Iris pigment epithelial cell (primary cell): ENCODE measurements at regions not wholly inside any gene's neighbourhood (a gene's known extent, or its start where the extent isn't known, plus 50 kb on each side); places are given as distances from the start of the nearest gene placed in this dataset.
"Not testable (repeated sequence)": the region's sequence is repeated elsewhere in the genome, so short reads cannot be mapped to it uniquely, and the experiment has no call there.

ENCODE experiments used
- DNase-seq: peaks from one replicate; pipeline ENCODE4 v3.0.0-alpha.2; 2011; ENCODE audit warnings: low read depth

DNA sequence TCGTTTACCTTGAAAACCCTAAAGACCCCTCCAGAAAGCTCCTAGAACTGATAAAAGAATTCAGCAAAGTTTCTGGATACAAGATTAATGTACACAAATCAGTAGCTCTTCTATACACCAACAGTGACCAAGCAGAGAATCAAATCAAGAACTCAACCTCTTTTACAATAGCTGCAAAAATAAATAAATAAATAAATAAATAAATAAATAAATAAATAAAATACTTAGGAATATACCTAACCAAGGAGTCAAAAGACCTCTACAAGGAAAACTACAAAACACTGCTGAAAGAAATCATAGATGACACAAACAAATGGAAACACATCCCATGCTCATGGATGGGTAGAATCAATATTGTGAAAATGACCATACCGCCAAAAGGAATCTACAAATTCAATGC lies 186.8 kb upstream of the EOLA2 start:
- not testable (repeated sequence) for DNase-seq

DNA sequence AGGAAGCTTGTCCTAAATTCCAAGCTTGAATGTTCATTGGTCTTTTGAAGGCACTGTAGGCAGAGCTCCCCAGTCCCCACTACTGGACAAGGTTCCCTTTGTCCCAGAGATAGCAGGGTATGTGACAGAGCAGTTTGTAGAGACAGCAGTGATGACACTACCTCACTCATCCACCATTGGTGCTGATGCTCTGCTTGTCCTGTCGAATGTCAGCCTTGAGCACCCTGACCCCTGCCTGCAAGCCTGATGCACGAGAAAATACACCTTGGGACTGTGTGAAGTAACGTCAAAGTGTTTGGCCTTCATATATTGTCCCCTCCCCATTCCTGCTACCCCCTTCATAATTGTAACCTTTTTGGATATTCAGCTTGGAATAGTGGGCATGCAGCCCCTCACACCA lies 188.9 kb upstream of the EOLA2 start:
- no peak for DNase-seq

DNA sequence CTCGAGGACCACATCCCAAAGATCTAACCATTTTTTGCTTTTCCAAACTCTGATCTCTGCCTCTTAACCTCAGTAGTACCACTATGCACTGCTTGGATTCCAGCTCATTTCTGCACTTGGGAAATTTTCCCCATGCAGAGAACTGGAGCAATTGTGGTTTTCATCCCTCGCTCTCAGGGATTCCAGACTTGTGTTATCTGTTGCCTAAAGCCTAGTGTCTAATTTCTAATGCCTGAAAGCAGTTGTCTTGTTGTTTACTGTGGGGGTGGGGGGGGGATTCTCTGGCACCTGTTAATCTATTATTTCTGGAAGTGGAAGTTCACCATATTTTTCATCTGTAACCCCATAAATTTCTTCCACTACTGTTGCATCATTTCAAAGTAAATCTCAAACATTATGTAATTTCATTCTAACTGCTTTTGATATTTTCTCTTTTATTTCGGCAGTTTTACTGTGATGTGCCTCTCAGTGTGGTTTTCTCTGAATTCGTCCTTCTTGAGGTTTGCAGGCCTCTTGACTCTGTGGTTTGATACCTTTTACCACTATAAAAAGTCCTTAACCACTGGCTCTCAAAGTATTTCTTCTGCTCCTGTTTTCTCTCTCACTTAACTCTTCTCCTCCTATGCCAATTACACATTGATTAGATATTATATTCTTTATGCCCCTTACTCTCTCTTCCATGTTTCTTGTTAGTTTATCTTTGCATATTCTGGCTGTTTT lies 205.6 kb upstream of the EOLA2 start:
- no peak for DNase-seq

DNA sequence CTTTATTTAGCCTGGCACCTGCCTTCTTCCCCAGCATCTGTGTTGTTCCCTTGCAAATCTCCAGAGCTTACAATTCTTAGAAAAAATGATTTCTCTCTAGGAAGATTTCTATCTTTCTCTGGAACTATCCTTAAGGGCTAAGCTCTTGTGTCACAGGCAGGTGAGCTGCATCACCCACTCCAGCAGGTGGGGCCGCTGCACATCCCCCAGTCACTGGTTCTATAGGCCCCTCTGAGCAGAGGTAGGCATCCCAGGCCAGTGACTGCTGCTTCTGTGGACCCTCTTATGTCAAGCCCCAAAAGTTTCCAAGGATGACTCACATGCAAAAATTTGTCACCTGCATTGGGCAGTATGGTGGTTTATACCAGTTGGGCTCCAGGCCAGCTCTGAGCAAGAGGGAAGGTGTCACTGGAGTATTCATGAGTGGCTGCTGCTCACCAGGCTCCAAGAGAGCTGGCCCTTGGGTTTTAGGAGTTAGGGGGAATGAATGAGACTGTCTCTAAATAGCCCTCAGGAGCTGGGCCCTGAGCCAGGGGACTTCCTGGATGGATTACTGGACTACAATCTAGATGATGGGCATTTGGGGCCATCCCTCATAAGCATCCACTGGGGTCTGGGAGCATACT lies 208.1 kb upstream of the EOLA2 start:
- no peak for DNase-seq

DNA sequence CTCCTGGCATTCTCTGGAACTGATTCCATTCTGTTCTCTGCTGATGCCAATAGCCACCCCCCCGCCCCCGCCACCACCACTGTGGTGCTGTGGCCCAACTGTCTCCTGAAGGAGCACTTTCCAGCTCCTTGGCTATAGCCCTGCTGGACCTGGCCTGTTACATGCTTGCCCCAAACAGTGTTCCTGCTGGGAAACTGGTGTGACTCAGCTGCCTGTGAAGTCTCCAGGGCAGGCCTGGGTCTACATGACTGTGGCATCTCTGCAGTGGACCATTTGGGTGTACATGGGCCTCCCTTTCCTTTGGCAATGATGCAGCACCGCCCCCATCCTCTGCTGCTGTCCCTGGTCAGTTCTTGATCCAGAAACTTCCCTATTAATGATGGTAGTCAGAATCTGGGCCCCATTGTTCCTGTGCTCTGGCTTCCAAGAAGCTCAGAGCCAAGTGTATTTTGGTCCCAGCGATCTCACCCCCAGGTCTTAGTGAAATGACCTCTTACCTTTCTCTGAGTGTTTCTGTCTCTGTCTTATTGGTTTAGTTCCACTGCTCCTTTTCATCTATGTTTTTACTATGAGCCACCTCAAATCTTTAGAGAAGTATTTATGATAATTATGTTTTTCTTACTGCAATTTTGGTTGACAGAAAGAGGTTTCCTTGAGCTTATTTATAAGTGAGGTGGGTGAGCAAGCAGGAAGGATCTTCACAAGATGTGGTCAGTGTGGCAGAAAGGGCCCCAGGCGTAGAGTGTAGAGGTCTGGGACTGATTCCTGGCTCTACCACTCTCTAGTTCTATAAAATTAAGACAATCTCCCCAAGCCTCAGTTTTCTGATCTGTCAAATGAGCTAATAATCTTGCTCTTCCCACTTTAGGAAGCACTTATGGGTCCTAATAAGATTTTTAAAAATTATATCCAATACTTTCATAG lies 210.7 kb upstream of the EOLA2 start:
- DNase-seq: no peak

DNA sequence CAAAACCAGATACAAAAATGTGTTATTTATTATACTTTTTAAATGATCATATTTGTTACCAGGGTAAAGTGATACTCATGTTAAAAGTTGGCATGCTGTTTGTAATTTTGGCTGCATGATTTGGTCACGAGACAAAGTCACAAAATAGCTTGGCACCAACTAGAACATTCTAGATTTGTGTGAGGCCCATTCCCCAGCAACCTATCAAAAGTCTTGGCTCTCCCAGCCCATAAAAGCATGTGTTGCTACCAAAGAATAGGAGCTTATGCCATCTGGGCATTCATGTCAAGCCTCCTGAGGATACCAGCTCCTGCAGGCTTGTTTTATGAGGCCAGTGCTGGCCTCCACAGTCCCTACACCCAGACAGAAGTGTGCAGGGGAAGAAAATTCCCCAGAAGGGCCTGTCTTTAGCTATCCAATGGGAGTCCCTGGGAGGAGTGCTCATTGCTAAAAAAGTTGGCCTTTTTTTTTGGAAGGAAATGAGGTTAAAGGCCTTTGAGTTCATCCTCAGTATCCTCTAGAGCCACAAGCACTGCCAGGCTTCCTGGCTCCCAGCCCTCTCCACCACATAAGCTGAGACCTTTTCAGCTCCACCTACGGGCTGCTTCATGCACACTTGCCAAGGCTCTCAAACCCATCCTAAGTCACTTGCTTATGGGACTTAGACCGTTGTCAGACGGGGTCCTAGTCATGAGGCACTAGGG lies 211.9 kb upstream of the EOLA2 start:
- DNase-seq: no peak

DNA sequence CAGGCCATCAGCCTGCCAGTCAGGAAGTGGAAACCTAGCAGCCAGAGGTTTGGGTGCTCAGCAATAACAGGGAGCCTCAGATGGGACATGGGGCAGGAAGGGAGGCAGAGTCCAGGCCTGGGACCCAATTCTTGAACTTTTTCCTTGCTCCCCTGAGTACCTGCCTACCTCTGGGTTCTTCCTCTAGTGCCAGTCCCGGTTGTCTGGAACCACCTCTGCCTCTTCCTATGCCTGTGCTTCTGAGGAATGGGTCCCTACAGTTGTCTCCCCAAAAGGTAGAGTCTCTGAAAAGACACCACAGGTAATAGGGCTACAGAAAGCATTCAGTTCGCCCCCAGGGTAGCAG lies 212.4 kb upstream of the MAMLD1 start:
- no peak for DNase-seq

DNA sequence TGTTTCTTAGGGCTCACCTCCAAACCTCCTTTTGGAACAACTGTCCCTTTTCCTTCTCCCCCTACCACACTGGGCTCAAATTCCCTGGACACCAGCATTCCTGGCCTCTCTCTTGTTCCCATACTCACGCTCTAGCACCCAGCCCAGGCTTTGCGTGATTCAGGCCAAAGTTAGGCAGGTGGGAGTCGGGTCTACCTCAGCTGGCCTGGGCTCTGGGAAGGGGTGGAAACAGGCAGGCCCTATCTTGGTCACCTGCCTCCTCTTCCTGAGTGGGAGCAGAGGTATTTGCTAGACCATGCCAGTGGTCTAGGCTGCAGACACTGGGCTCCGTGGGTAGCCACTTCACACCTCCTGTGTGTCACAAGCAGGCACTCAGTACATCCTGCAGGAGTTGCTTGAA lies 211.1 kb upstream of the MAMLD1 start:
- no peak for DNase-seq

DNA sequence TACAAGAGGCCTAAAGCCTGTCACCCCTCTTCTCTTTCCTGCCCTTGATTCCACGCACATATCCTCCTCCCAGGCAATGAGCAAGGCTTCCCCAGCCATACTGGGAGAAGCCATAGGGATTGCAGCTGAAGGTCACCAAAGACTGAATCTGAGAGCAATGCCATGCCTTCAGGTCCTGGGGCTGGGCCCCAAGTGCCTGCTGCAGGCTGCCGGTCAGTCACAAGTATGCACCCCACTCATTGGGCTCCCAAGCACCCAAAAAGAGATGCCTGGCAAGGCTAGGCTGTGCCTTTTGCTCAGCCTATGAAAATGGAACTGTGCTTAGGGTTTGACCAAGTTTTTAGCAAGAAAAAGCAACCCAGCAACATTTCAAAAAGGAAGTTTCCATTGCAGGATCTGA lies 210.6 kb upstream of the MAMLD1 start:
- DNase-seq: no peak

DNA sequence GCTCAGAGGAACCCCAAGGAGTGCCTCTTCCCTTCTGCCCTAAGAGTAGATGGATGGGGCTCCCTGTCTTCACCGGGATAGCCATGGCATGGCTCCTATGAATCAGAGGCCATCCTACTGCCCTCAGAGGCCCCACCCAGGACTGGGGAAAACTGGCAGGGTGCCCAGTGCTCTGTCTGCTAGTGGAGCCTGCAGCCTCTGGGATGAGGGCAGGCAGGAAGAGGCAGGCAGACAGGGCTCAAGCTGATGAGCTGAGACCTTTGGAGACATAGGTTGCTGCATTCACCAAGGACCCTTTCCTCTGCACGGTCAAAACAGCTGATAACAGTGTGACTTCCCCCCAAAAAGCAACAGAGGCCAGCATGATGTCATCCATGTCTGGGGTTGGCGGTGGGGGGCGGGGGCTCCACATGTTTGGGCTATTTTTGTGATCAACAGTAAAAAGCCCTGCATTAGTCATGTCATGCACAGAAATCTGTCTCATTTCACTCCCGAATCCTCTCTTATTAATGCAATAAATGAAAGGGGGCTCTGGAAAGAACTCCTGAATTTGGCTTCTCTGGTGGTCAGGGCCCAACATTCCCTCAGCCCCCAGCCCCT lies 207.6 kb upstream of the MAMLD1 start:
- DNase-seq: peak; percentile 25

DNA sequence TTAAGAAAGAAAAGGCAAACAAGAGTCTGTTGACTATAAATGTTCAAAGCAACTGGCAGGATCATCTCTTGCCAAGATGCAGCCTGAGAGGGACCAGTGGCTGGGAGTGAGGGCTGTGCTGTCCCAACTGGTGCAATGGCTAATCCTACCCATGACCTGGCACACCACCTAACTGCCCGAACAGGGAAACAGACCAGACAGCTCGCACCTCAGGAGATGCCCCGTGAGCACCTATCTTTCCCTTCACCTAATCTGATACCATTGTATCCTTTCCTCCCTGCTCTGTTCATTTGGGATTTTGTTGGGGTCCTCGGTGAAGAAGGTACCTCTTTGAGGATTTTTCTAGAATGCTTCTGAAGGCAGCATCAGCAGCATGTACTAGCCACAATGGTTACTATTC lies 206.5 kb upstream of the MAMLD1 start:
- DNase-seq: no peak

DNA sequence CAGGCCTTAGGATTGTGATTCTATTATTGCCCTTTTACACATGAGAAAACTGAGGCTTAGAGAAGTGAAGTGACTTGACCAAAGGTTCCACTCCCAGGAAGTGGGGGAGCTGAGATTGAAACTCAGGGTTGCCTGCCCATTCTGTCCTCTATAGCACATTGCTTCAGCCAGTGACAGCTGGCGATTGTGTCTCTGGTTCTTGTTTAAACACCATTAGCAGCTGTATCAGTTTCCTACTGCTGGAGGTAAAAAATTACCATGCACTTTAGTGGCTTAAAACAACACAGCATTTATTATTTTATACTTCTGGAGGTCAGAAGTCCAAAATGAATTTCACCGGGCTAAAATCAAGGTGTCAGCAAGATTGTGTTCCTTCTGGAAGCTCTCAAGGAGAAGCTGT lies 205.8 kb upstream of the MAMLD1 start:
- DNase-seq: no peak

DNA sequence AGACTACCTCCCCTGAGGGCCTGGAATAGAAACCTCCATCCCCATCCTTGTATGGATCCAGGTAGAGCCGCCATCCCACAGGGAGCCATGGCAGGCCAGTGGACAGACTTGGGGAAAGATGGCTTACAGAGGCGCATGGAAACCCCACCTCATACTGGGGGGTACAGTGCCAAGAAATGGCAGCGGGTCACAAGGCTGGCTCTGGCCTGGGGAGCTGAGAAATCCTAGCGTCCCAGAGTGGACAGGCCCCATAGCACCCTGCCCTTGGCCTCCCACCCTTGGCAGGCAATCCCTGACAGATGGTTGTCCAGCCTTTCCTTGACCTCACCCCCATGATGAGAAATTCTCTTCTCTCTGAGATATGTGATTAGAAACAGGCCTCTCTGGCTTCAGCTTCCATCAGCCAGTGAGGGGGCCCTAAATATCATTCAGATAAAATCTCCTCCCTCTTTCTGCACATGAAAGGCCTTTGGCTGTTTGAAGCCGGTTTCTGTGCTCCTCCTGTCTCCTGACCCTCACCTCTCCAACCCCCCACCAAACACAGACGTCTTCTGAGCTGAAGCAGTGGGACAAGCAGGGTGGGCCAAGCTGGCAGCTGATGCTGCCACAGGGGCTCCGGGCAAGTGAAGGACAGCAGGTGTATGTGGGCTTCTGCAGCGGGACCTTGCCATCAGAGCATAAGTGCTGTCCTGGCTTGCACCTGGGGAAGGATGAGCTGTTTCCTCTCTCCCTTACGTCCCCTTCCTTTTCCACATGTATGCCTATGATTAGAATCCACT lies 204.4 kb upstream of the MAMLD1 start:
- DNase-seq: no peak

DNA sequence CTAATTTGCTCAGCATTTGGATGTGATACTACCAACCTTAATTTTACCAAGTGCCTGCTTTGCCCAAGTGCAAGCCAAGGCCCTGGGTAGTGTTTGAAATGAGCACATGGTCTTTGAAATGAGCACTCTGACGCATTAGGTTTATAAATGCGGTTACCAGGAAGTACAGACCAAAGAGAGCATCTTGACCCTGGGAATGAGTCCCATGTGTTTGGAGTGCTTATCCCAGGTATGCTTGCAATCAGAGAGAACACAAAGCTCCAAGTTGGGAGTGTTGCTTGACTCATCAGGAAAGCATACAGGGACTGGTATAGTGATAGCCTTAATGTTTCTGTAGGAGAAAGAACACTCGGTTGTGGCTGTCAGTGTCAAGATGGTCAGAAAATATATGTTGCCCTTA lies 203.6 kb upstream of the MAMLD1 start:
- DNase-seq: no peak

DNA sequence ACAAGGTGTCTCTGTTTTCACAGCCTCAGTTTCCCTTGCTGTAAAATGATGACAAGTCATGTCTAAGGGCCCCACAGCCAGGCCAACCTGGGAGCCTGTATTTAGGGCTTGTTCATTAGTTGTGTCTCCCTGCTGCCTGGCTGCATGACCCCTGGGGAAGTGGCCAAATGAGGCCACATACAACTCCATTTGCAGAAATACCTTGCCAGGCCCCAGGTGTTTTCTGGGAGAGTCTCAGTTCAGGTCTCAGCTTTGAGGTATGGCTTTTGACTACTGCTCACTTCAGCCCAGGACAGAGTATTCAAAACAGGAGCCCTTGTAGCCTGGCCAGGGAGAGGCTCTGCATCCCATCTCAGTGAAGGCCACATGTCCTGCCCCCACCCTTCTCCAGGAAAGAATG lies 202.5 kb upstream of the MAMLD1 start:
- no peak for DNase-seq

DNA sequence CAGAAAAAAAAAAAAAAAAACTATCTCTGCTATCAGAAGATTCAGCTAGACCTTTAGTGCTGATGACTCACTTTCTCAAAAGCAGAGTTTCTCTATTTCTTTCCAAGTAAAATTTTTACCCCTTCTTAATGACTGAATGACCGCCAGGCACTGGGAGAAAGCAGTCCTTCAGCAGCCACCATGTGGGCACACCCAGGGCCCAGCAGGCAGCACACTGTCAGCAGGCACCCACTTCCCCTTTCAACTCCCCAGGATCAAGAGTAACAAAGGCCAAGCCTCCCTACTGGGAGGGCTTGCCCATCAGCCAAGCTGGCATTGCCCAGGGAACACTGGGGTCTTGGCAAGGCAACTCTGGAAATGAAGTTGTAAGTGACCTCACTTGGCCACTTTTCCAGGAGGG lies 201.9 kb upstream of the MAMLD1 start:
- no peak for DNase-seq

DNA sequence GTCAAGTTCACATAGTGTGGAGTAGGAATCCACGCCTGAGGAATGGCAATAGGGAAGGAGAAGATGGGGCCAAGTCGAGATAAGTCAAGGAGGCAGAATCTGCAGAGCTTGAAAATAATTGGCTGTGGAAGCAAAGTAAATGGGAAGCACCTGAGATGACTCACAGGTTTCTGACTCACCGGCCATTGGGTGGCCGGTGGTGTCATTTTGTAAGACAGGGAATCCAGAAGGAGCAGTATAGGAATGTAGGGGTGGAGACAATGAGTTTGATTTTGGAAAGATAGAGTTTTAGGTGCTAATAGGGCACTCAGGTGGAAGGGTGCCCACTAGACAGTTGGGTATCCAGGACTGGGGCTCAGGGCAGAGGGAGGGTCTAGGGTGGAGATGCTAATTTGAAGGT lies 201.0 kb upstream of the MAMLD1 start:
- peak; percentile 12 for DNase-seq

DNA sequence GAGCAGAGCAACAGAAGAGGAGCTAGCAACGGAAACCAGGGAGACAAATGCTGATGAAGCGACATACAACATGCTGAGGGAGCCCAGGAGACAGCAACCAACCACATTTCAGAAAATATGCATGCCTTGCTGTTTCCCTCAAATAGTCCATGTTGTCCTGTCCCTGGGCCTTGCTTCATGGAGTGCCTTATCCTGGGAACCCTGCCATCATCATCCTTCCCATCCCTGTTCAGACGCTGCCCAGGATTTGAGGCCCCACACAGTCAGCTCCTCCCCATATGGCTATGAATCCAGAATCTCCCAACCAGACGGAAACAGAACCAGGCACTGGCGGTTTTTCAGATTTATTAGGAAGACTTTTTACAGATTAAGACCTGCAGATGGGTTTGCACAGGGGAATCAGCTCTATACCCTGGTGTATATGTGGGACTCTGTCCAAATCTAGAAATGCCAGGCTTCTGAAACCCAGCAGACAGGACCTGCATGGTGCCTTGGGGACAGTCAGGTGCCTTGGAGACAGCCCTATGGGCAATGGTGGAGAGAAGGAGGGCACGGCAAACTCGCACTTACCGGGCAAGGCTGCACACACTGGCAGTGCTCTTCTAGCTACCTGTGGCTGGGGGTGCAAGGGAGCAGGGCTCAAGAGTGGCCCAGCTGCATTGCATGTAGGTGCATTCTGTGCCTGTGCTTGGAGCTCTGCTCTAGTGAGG lies 199.7 kb upstream of the MAMLD1 start:
- no peak for DNase-seq

DNA sequence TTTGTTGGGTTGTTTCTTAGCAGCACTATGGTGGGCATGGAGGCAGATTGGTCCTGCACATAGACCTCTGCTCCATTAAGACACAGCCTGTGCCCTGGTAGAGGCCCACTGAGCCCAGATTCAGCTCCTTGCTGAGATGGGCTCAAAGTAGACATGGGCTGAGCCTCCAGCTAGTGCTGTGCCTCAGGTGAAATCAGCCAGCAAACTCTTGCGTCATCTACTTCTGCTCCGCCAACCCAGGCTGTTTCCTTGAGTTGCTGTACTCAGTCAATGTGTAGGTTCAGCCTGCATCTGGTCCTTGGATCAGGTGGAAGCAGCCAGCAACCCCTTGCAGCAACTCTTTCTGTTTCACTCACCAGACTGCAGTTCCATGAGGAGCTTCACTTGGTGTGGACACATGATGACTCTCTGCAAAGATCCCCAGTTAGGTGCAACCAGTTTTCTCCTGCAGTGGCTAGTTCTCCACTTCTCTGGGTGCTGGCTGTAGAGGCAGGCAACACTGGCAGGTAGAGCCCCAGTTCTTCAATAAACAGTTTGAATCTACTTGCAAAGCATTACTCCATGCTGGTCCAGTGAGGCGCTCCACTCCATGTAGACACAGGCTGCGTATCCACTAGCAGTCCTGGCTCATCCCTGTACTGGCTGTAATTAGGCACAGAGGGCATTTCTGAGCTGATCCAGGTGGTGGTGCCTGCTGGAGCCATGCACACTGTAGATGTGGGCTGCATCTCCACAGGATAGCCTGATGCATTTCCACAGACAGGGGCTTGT lies 199.0 kb upstream of the MAMLD1 start:
- DNase-seq: no peak
